Heart left ventricle (tissue), 13 donors: ENCODE measurements at regions not wholly inside any gene's neighbourhood (a gene's known extent, or its start where the extent isn't known, plus 50 kb on each side); places are given as distances from the start of the nearest gene placed in this dataset.

Experiments
- CTCF ChIP-seq, 12 donors: fragments of 200-600 bp; sonication (generic) in 4 of 12; IDR thresholded peaks; one replicate each; pipeline versions ENCODE4 v1.5.0 to v1.8.0; 2018 to 2022; ENCODE audit warnings: antibody characterized with exemption in 12 of 12, mild to moderate bottlenecking in 5 of 12
- POLR2A ChIP-seq, 2 donors: fragments of 450-650 bp; IDR thresholded peaks; one replicate each; pipeline ENCODE4 v1.6.1; 2017; ENCODE audit warnings: antibody characterized with exemption in 2 of 2, mild to moderate bottlenecking in 2 of 2, moderate library complexity in 2 of 2
- donor health status: ischemic (EF 13 %, LVEDD 7.1; RV severe dilation, severe dysfunction).
- donor health status: DM: no; HTN: yes; CAD: no.
- donor health status: DM: no; HTN: no; CAD: no.
- donor health status: ischemic (EF 25% LVEDD 6.9; RV normal size, moderate dysfunction).
- donor health status: ischemic (EF 25% LVEDD 5.7; RV mildly dilated, moderate dysfunction).
- donor health status: ischemic (EF 35%, LVEDD 5.7; RV mildly dilated, moderate dysfunction).
- donor health status: nonischemic (EF 11% LVEDD 7.7; RV severe dilation, severe dysfunction).
- donor health status: DM: yes; HTN: yes; CAD: no.
- donor health status: PGD.
- donor health status: ischemic (EF 29% LVEDD 5.4; RV normal size, mild dysfunction).
- donor health status: nonischemic (EF 23%, LVEDD 6.1; RV moderate dilation, normal function).

DNA sequence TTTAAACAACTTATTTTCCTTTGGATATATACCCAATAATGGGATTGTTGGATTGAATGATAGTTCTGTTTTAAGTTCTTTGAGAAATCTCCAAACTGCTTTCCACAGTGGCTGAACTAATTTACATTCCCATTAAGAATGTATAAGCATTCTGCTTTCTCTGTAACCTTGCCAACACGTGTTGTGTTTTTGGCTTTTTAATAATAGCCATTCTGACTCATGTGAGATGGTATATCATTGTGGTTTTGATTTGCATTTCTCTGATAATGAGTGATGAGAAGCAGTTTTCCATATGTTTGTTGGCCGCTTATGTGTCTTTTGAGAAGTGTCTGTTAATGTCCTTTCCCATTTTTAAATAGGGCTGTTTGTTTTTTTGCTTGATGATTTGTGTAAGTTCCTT lies 155.6 kb upstream of the PITX2 start:
- TF ChIP-seq CTCF (IDR thresholded peaks at IDR 0.05): no peak
- no peak for TF ChIP-seq POLR2A (IDR thresholded peaks at IDR 0.05)
